Femur (tissue), 1 donor: ENCODE measurements at regions not wholly inside any gene's neighbourhood (a gene's known extent, or its start where the extent isn't known, plus 50 kb on each side); places are given as distances from the start of the nearest gene placed in this dataset.

Experiments used
- DNase-seq: peaks from one replicate; pipeline ENCODE4 v3.0.0-alpha.2; 2017

- DNase-seq = no peak
These were observed 177.8 kb downstream of the OLFM4 start for GRCh38 chr13:53206455-53206854.

DNA sequence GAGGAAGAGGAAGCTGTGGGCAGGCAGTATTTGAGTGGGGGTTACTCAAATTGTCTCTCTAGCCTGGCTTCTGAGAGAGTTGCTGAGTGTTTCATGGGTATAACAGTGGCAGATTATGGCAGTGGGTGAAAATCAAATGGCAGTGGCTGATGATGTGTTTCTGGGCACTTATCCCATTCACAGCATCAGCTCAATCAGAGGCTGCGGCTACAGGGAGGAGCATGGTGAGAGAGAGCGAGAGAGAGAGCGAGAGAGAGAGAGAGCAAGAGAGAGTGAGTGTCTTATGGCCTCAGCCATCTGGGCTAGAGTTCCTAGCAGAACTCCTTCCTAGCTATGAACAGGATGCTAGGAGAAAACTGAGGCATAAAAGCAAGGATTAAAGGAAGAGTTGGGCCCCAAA is 178.9 kb downstream of the OLFM4 start:
- no peak for DNase-seq

DNA sequence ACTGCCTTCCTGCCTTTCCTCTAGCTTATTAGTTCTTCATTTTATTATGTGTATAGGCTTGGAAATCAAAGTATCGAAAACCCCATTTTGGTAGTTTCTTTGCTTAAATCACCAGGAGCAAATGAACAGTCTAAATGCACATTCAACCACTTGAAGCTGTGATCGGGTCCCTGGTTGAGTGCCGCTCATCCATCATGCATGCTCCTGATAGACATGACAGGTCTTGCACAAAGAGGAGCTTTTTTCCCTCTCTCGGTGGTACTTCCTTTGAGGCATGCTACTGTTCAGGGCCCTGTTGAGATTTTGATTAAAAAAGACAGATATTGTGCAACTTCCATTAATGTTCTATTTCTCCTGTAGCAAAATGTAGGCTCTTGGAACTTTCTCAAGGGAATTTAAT is 185.8 kb downstream of the OLFM4 start:
- no peak for DNase-seq

DNA sequence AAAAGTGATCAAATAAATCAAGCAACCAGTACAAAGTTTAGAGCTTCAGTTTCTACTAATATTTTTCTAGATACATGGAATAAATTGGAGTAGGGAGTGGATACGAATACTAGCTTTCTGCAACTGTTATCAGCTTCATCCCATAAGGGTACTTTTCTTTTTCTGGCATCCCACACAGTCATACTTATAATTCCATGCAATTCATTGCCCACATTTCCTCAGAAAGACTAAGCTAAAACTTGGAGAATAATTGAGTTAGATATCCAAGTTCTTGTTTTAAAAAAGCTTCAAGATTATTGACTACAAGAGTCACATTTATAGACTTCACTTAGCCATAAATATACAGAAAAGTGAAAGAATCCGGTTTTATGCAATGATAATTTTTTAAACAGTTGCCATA is 186.9 kb downstream of the OLFM4 start:
- no peak for DNase-seq

GRCh38 chr13:53216773-53217172 is 188.2 kb downstream of the OLFM4 start:
- DNase-seq = no peak

GRCh38 chr13:53217194-53217593 is 188.6 kb downstream of the OLFM4 start:
- DNase-seq = no peak

GRCh38 chr13:53220038-53220437 is 191.4 kb downstream of the OLFM4 start:
- no peak for DNase-seq

GRCh38 chr13:53237696-53238095 is 209.1 kb downstream of the OLFM4 start:
- no peak for DNase-seq

- no peak for DNase-seq
These were observed 209.6 kb downstream of the OLFM4 start for GRCh38 chr13:53238261-53238660.

GRCh38 chr13:53240401-53241025 is 211.9 kb downstream of the OLFM4 start:
- DNase-seq = no peak

DNA sequence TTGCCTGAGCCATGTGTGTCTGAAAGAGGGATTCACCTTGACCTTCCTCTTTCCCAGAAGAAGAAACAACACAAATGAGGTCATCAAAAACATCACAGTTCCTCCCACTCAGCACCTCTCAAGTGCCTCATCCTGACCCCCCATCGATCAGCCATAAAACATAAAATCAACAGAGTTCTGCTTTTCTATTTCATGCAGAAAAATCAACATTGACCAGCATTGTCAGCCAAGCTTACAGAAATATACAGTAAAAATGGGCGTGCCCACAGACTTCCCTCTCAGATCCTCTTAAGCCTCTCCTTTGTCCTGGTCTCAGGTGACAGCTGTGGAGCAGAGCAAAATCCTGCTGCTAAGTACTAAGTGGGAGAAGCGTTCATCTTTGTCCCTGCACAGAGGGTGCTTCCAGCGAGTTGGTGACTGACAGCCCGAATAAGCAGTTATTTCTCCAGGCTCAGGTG is 213.3 kb downstream of the OLFM4 start:
- no peak for DNase-seq

DNA sequence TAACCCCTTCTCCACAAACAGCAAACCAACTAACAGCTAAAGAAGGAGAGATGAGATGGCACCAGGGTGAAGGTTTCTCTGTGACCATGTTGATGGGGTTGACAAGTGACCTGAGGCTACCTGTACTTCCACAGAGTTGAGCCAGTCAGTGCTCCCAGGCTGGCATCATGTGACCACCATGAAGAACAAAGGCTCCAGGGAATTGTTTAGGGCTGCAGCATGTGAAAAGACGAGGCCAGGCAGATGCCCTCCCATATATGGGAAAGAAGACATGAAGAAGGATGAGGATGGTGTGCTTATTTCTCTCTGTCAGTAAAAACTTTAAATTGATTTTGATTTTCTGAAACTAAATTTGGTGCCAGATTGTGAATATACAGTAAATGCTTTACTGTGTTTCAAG is 220.6 kb downstream of the OLFM4 start:
- no peak for DNase-seq

DNA sequence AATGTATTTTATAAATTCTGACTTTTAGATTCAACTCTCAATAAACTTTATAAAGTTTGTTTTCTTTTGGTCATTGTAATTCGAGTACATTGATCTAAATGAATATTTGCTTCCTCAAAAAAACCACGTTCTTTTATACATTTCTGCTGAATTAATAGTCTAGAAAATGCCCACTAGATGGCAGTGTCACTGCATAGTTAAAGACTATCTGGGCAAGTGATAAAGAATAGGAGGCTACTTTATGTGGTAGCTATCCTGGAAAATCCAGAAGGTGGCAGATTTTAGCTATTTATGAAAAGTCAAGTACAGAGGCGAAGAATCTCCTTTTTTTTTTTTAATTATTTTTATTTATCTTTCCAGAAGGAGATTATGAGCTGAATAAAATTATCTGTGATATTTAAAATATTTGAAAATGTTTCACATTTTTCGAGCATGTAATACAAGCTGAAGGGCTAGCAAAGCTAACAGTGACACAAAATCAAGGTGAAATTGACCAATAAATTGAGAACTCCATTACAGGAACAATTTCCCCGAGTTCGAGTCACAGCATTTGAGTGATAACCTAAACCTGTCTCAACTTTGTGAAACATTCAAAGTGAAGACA is 221.8 kb downstream of the OLFM4 start:
- peak; percentile 21 for DNase-seq

GRCh38 chr13:53250977-53251376 is 222.4 kb downstream of the OLFM4 start:
- DNase-seq = no peak

- no peak for DNase-seq
These were observed 225.9 kb downstream of the OLFM4 start for GRCh38 chr13:53254500-53254899.

DNA sequence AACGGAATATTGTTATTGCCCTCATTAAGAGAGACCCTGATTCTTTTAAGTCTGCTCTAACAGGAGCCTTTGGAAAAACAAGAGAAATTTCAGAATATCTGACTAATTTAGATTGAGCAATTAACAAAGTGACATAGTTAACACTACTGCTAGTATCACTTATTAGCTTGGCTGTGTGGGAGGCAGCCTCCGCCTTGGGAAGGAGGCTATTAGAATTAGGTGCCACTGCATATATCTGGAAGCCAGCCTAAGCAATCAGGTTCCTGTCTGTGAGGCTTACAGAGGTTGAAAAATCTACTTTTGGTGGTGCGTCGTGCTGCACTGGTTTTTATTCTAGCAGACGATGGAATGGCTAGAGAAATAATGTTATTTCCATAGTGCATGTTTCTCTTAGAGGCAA is 227.2 kb downstream of the OLFM4 start:
- DNase-seq = no peak

DNA sequence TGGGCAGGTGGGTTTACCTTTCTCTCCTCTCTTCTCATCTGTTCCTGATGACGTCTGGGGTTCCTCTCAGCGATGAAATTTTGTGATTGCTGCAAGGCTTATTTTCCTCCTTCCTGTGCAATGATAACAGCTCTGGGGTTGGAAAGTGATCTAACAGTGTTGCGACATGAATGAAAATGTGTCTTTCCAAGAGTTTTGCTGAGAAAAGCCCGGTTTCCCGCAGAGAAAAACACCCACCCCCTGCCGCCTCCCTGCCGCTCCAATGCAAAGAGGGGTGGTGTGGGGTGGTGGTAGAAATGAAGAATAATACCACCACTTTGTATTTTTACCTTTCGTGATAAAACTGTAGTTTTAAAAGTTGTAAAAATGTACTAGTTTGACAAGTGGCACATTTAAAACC is 232.0 kb downstream of the OLFM4 start:
- no peak for DNase-seq

GRCh38 chr13:53264751-53265385 is 236.3 kb downstream of the OLFM4 start:
- no peak for DNase-seq

GRCh38 chr13:53266757-53267156 is 238.1 kb downstream of the OLFM4 start:
- no peak for DNase-seq

DNA sequence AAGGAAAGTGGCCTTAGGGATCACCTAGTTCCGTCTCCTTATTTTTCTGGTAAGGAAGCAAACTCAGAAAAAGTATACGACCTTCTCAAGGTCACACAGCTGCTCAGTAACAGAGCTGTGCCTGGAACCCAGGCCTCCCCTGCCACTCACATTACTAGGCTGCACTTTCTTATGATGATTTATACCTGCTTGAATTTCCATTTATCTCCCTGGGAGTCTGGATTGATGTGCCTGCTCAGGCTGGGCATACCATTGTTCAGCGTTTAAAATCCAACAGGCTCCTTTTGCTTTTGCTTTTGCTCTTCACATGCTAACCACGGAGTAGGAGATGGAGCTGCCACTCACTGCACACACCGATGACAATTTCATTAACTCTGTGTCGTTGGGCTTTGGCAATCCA is 241.0 kb downstream of the OLFM4 start:
- DNase-seq = no peak

- DNase-seq = no peak
These were observed 244.3 kb downstream of the OLFM4 start for GRCh38 chr13:53272873-53273272.

GRCh38 chr13:53276265-53276664 is 247.7 kb downstream of the OLFM4 start:
- no peak for DNase-seq

GRCh38 chr13:53281677-53282076 is 253.1 kb downstream of the OLFM4 start:
- DNase-seq = no peak

GRCh38 chr13:53285896-53286430 is 257.4 kb downstream of the OLFM4 start:
- DNase-seq = no peak
